Smooth muscle cell (in vitro differentiated cells): ENCODE measurements at regions not wholly inside any gene's neighbourhood (a gene's known extent, or its start where the extent isn't known, plus 50 kb on each side); places are given as distances from the start of the nearest gene placed in this dataset.

Experiments used
- DNase-seq: peaks from one replicate; lab custom pipeline; 2025; ENCODE audit not compliant: unreplicated experiment; lab: John Stamatoyannopoulos, UW
- H2AFZ ChIP-seq: fragments of 200-600 bp; sonication (generic); 2 replicates; pipeline ENCODE4 v1.6.0; 2016; ENCODE audit warnings: antibody characterized with exemption, low read depth, mild to moderate bottlenecking
- H3F3A ChIP-seq: fragments of 200-600 bp; sonication (generic); 2 replicates; pipeline ENCODE4 v1.6.0; 2017; ENCODE audit warnings: antibody characterized with exemption, low read depth
- H3K27ac ChIP-seq: fragments of 200-600 bp; sonication (generic); 2 replicates; pipeline ENCODE4 v1.5.1; 2016; ENCODE audit warnings: low read depth, mild to moderate bottlenecking
- H3K27me3 ChIP-seq: fragments of 200-600 bp; sonication (generic); 2 replicates; pipeline ENCODE4 v1.6.1; 2016; ENCODE audit warnings: low read depth, mild to moderate bottlenecking
- H3K36me3 ChIP-seq: fragments of 200-600 bp; sonication (generic); 2 replicates; pipeline ENCODE4 v1.5.1; 2016; ENCODE audit warnings: low read depth
- H3K4me1 ChIP-seq: fragments of 200-600 bp; sonication (generic); 2 replicates; pipeline ENCODE4 v1.5.1; 2016; ENCODE audit warnings: low read depth
- H3K4me2 ChIP-seq: fragments of 200-600 bp; sonication (generic); 2 replicates; pipeline ENCODE4 v1.6.0; 2016; ENCODE audit warnings: mild to moderate bottlenecking
- H3K4me3 ChIP-seq: fragments of 200-600 bp; sonication (generic); 2 replicates; pipeline ENCODE4 v1.5.1; 2016; ENCODE audit warnings: mild to moderate bottlenecking
- H3K79me2 ChIP-seq: fragments of 200-600 bp; sonication (generic); 2 replicates; pipeline ENCODE4 v1.6.0; 2016; ENCODE audit warnings: low read depth, mild to moderate bottlenecking
- H3K9ac ChIP-seq: fragments of 200-600 bp; sonication (generic); 2 replicates; pipeline ENCODE4 v1.6.0; 2016; ENCODE audit warnings: low read depth
- H3K9me3 ChIP-seq: fragments of 200-600 bp; sonication (generic); replicated peaks from 2 replicates; pipeline ENCODE4 v1.5.1; 2016; ENCODE audit warnings: low read depth
- H4K20me1 ChIP-seq: fragments of 200-600 bp; sonication (generic); 2 replicates; pipeline ENCODE4 v1.6.0; 2016; ENCODE audit warnings: low read depth
- WGBS: methylation state at CpG from one replicate; pipeline ENCODE4 v1.1.7; 2016; ENCODE audit warnings: low lambda C conversion rate; 5-methylcytosine and 5-hydroxymethylcytosine counted together
- TF ChIP-seq, protein P1 (sequence below): fragments of 200-600 bp; sonication (generic); IDR thresholded peaks from 2 replicates; pipeline ENCODE4 v1.5.1; 2017; ENCODE audit warnings: borderline replicate concordance, mild to moderate bottlenecking, antibody characterized with exemption; ENCODE audit not compliant: insufficient read depth, poor library complexity, severe bottlenecking

- peaks cover 3% of the 10 kb centered on the region for H3K4me1 ChIP-seq
- H2AFZ ChIP-seq: no peak overlapping the region
- 89% methylated on average over 2 of the region's 2 CpGs for WGBS
- no peak overlapping the region for H3K4me3 ChIP-seq
- no peaks in the 10 kb centered on the region for H3K27me3 ChIP-seq
- TF ChIP-seq, protein P1, sequence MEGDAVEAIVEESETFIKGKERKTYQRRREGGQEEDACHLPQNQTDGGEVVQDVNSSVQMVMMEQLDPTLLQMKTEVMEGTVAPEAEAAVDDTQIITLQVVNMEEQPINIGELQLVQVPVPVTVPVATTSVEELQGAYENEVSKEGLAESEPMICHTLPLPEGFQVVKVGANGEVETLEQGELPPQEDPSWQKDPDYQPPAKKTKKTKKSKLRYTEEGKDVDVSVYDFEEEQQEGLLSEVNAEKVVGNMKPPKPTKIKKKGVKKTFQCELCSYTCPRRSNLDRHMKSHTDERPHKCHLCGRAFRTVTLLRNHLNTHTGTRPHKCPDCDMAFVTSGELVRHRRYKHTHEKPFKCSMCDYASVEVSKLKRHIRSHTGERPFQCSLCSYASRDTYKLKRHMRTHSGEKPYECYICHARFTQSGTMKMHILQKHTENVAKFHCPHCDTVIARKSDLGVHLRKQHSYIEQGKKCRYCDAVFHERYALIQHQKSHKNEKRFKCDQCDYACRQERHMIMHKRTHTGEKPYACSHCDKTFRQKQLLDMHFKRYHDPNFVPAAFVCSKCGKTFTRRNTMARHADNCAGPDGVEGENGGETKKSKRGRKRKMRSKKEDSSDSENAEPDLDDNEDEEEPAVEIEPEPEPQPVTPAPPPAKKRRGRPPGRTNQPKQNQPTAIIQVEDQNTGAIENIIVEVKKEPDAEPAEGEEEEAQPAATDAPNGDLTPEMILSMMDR: no peak
- H4K20me1 ChIP-seq: no peaks in the 10 kb centered on the region
- H3K27ac ChIP-seq: no peak overlapping the region
- H3K4me2 ChIP-seq: no peak overlapping the region
- H3K9ac ChIP-seq: no peak overlapping the region
- H3K9me3 ChIP-seq: no peaks in the 10 kb centered on the region
- no peaks in the 10 kb centered on the region for H3K79me2 ChIP-seq
- H3K36me3 ChIP-seq: no peaks in the 10 kb centered on the region
- DNase-seq: no peak
- no peaks in the 10 kb centered on the region for H3F3A ChIP-seq
Measured at GRCh38 chr3:145893331-145893730, 267.7 kb downstream of the PLOD2 start.

GRCh38 chr3:145898487-145898886 lies 262.5 kb downstream of the PLOD2 start:
- Histone ChIP-seq H3K36me3 (no peaks in the 10 kb centered on the region), H3F3A (no peaks in the 10 kb centered on the region), H2AFZ (peak overlapping the region; percentile 65), H3K4me2 (no peak overlapping the region), H3K9ac (no peak overlapping the region), H3K9me3 (no peaks in the 10 kb centered on the region), H3K4me1 (no peaks in the 10 kb centered on the region), H3K79me2 (no peaks in the 10 kb centered on the region), H3K27ac (no peak overlapping the region), H4K20me1 (no peaks in the 10 kb centered on the region), H3K27me3 (no peaks in the 10 kb centered on the region), H3K4me3 (no peak overlapping the region)
- WGBS: 75% methylated on average over 3 of the region's 3 CpGs
- TF ChIP-seq, protein P1: no peak
- DNase-seq: no peak

DNA sequence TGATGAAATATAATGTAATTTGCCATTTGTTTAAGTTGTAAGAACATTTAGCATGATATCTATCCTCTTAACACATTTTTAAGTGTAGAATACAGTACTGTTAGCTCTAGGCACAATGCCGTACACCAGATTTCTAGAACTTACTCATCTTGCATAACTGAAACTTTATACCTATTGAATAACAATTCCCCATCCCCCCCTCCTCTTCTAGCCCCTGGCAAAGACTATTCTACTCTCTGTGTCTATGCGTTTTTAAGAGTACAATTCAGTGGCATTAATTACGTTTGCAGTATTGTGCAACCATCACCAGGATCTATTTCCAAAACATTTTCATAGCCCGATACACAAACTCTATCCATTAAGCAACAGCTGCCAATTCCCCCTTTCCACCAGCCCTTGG lies 261.7 kb downstream of the PLOD2 start:
- H3K27me3 ChIP-seq: no peaks in the 10 kb centered on the region
- no peaks in the 10 kb centered on the region for H3F3A ChIP-seq
- H3K79me2 ChIP-seq: no peaks in the 10 kb centered on the region
- H3K4me2 ChIP-seq: no peak overlapping the region
- no peaks in the 10 kb centered on the region for H3K4me1 ChIP-seq
- no peak overlapping the region for H3K9ac ChIP-seq
- H2AFZ ChIP-seq: no peak overlapping the region
- no peak overlapping the region for H3K4me3 ChIP-seq
- no peaks in the 10 kb centered on the region for H4K20me1 ChIP-seq
- no peak overlapping the region for H3K27ac ChIP-seq
- TF ChIP-seq, protein P1: no peak
- WGBS: 65% methylated on average over 4 of the region's 4 CpGs
- DNase-seq: no peak
- H3K36me3 ChIP-seq: no peaks in the 10 kb centered on the region
- H3K9me3 ChIP-seq: no peaks in the 10 kb centered on the region

GRCh38 chr3:145900056-145900829 lies 260.7 kb downstream of the PLOD2 start:
- Histone ChIP-seq H3K4me2 (no peak overlapping the region), H3F3A (no peaks in the 10 kb centered on the region), H3K27ac (no peak overlapping the region), H3K9me3 (no peaks in the 10 kb centered on the region), H3K4me1 (no peaks in the 10 kb centered on the region), H3K4me3 (no peak overlapping the region), H3K9ac (no peak overlapping the region), H3K27me3 (no peaks in the 10 kb centered on the region), H4K20me1 (no peaks in the 10 kb centered on the region), H3K79me2 (no peaks in the 10 kb centered on the region), H2AFZ (no peak overlapping the region), H3K36me3 (no peaks in the 10 kb centered on the region)
- TF ChIP-seq, protein P1: no peak
- WGBS: 91% methylated on average over 3 of the region's 3 CpGs
- DNase-seq: no peak
